AG10803 (cell line): ENCODE measurements at regions not wholly inside any gene's neighbourhood (a gene's known extent, or its start where the extent isn't known, plus 50 kb on each side); places are given as distances from the start of the nearest gene placed in this dataset.

ENCODE experiments used
- DNase-seq: peaks from one replicate; pipeline ENCODE4 v3.0.0; 2010; ENCODE audit warnings: low read depth
- H3K4me3 ChIP-seq: 2 replicates; pipeline ENCODE4 v1.5.1; 2011; ENCODE audit warnings: mild to moderate bottlenecking, low read length, control low read depth
- TF ChIP-seq, protein P1 (sequence below): conservative IDR thresholded peaks from 2 replicates; pipeline ENCODE4 v1.5.1; 2011; ENCODE audit warnings: mild to moderate bottlenecking, low read length, control low read depth, inconsistent platforms

GRCh38 chr1:87560137-87560536 is 231.5 kb downstream of the LMO4 start:
- H3K4me3 ChIP-seq, result no peak overlapping the region
- TF ChIP-seq, protein P1, sequence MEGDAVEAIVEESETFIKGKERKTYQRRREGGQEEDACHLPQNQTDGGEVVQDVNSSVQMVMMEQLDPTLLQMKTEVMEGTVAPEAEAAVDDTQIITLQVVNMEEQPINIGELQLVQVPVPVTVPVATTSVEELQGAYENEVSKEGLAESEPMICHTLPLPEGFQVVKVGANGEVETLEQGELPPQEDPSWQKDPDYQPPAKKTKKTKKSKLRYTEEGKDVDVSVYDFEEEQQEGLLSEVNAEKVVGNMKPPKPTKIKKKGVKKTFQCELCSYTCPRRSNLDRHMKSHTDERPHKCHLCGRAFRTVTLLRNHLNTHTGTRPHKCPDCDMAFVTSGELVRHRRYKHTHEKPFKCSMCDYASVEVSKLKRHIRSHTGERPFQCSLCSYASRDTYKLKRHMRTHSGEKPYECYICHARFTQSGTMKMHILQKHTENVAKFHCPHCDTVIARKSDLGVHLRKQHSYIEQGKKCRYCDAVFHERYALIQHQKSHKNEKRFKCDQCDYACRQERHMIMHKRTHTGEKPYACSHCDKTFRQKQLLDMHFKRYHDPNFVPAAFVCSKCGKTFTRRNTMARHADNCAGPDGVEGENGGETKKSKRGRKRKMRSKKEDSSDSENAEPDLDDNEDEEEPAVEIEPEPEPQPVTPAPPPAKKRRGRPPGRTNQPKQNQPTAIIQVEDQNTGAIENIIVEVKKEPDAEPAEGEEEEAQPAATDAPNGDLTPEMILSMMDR, result no peak
- no peak for DNase-seq

- no peak overlapping the region for H3K4me3 ChIP-seq
- DNase-seq, result no peak
- TF ChIP-seq, protein P1, result no peak
Observed at GRCh38 chr1:87560601-87561360, 232.1 kb downstream of the LMO4 start.

DNA sequence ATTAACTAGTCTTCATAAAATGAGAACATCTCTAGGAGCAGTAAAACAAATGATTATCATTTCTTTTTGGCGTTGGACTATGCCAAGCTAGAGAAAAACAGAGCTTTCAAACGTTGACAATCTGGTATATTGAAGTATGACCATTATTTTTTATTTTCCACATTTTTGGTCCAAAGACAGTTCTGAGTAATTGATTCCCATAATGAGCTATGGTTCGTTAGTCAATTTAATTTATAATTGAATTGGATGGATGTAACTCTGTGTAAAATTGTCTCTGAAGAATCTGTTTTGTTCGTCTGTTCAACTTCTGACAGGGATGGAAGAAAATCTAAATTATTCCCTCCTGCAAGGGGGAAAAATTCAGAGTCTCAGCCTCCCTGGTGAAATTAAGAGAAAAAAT is 234.5 kb downstream of the LMO4 start:
- no peak overlapping the region for H3K4me3 ChIP-seq
- DNase-seq, result no peak
- TF ChIP-seq, protein P1, result no peak

DNA sequence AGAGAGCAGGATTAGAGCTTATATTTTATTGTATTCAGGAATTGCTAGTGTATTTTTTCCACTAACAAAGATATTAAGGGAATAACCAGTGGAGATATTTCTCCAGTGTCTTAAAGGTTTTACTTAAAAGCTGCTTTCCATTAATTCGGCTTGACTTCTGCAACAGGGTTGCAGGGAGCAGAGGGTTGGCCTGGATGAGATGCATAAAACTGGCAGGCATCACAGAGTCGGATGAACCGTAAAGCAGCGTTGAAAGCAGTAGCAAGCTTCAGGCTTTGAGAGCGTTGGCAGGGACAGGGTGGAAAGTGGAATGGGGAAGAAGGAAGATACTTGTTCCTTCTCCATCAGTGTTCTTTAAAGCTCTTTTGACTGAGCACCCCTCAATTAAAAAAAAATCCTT is 237.2 kb downstream of the LMO4 start:
- DNase-seq, result no peak
- no peak overlapping the region for H3K4me3 ChIP-seq
- TF ChIP-seq, protein P1, result no peak

DNA sequence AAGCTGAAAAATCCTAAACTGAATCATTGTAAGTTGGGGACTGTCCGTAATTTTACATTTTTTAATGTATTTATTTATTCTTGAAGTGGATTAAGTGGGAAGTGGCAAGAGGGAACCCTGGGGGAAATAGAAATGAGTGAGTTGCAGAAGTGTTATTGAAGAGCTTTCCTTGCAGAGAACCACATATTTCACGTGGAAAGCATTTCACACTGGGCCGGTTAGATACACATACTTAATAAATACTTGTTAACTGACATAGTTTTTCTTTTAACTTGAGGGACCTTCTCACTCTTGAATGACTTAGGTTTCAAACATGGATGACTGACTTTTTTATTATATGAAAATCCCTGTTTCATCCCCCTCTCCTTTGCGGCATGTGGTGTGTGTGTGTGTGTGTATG is 239.3 kb downstream of the LMO4 start:
- no peak overlapping the region for H3K4me3 ChIP-seq
- TF ChIP-seq, protein P1, result no peak
- no peak for DNase-seq

DNA sequence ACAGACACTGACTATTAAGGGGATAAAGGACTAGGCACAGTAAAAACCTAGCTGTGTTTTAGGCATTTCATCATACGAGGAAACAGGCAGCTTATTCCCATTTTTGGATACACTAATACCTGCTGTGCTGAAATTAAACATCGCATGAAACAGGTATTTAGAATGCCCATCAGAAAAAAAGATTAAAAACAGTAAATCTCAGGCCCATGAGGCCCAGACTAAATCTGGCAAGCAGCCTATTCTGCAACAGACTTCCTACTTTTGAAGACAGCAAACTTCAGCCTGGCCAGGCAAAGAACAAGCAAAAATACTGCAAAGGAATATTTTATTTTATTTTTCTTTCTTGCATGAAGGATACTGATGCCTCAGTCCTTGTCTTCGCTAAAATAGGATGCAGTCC is 240.2 kb downstream of the LMO4 start:
- H3K4me3 ChIP-seq, result no peak overlapping the region
- TF ChIP-seq, protein P1, result no peak
- DNase-seq, result no peak

GRCh38 chr1:87572008-87572407 is 243.3 kb downstream of the LMO4 start:
- TF ChIP-seq, protein P1, result no peak
- DNase-seq, result no peak
- no peak overlapping the region for H3K4me3 ChIP-seq
